ELR (cell line): ENCODE measurements at regions not wholly inside any gene's neighbourhood (a gene's known extent, or its start where the extent isn't known, plus 50 kb on each side); places are given as distances from the start of the nearest gene placed in this dataset.

Source experiments
- DNase-seq: peaks from one replicate; pipeline ENCODE4 v3.0.0-alpha.2; 2015; ENCODE audit warnings: low read depth

DNA sequence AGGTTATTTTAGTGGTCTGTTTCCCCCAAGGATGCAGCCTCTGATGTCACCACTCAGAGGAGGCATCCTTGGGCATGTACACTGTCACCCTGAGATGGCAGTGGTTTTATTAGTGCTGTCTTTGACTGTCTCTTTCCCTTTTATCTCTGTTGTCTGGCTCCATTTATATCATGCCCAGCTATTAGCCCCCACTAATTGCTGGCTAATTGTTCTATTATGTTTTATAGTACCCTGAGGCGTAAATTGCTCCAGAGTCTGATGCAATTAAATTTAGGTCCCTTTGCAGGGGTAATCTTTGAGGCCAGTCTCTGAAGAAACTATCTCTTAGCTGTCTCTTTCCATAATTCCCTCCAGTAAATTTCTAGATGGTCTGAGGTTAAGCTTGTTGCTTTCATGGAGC is 301.0 kb upstream of the KLHL29 start:
- no peak for DNase-seq

DNA sequence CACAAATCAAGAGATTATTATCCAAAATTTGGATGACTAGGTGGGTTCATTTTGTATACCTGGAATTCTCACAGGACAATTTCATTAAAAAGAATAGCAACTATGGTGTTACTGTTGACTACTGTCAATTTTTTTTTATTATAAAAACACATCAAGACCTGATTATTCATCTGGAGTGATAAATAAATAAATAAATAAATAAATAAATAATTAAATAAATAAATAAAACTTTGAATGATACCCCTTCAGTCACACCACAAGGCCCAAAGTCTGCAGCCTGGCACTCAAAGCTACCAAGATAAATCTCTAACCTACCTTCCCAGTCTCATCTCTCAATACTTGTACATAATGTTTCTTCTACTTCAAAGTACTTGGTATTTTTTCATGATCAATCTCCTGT is 294.0 kb upstream of the KLHL29 start:
- DNase-seq = no peak

DNA sequence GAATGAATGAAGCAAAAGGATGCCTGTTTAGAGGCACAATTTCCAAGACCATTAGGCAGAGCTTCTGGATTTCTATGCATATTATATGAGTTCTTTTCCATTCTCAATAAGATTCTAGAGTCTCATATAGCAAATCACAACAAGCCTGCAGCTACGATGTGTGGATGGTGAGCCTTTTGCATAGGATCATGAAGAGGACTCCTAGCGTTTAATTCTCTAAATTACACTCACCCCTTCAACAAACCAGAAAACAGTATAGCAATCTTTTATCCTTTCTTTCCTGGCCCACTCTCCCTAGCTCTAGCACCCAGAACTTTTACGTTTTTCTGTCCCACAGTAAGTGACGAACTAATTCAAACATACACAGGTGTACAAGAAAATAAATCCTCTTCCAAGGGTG is 293.1 kb upstream of the KLHL29 start:
- DNase-seq = no peak

DNA sequence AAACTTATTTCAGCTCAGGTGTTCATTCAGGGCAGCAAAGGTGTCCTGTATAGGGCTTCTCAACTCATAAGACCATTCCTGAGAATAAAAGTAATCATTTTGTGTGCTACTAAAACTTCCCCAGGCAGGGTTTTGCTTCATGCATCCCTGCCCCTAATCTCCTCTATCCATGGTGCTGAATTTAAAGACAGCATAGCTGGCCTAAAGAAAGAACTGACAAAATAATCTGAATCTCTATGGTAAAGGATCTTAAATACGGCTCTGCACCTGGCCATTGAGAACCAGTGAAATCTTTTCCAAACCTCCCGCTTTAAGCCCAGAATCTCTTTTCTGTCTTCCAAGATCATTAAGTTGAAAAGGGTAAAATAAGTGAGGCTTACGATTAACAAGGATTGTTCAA is 292.1 kb upstream of the KLHL29 start:
- DNase-seq = peak; percentile 10

DNA sequence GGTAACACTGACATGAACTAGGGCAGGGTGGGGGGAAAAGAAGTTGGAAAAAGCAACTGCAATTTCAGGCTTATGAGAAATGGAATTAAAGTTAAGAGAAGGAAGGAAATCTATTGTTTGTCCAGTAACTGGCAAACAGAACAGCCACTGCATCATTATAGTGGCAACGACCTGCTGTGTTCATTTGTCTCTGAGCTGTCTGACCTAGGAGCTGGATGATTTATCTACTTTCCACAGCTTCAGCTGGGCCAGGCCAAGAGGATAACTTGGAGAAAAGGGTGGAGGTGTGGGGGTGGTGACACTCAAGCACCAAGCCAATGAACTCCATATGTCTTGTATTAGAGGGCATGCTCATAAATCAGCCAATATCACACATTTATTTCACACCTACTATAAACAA is 291.5 kb upstream of the KLHL29 start:
- no peak for DNase-seq

DNA sequence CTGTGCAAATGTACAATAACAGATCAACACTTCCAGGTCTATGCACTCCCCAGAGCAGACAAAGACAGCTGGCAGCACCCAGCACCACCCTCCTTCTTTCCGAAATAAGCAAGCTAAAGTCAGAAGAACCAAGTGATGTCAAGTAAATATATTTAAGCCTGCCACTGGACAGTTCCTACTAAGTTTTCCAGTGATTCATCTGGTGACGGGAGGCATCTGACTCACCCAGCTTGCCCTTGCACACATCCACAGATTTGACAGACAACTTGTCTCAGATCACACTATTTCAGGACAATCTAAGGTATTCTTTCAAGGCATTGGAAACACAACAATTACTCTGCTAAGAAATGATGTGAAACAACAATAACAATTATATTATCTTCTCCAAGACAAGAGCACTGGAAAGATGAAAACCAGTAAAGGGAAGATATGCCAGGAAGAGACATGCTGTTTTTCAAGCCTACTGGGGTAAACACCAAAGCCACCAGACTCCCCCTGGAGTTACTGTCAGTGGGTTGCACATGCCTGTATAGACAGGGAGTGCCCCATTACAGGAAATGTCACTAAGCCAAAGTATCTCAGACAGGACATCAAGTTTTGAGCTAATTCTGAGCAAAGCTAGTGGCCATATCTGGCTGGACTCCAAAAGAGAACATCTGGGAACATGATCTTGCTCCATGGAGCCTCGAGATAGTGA is 287.9 kb upstream of the KLHL29 start:
- DNase-seq = no peak

DNA sequence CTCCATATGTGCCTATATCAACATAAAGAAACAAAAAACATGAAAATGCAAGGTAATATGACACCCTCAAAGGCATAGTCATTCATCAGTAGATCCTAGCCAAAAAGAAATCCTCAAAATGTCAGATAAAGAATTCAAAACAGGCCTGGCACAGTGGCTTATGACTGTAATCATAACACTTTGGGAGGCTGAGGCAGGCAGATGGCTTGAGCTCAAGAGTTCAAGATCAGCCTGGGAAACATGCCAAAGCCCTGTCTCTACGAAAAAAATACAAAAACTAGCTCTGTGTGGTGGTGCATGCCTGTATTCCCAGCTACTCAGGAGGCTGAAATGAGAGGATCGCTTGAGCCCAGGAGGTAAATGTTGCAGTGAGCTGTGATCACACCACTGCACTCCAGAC is 284.6 kb upstream of the KLHL29 start:
- no peak for DNase-seq

DNA sequence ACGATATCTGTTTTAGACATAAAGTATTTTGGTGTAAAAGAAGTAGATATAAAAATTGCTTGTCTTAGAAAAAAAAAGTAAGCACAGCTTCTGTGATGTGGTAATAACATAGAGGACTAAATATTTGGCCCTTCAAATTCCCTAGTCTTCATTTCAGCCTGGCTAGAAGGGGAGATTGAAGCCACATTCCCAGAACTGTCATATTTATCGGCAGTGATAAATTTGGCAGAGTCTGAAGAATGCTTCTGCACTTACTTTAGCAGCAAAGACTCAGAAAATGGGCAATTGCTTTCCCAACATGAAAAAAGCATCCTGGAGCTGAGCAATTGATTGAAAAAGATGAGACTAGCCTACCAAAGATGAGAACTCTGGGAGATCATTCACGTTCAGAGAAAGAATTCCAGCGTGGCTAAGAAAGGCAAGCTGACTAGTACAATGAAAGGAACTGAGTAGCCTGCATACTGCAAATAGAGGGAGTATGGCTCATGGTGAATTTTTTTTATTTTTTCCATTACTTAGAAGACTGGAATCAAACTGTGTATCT is 278.7 kb upstream of the KLHL29 start:
- no peak for DNase-seq

DNA sequence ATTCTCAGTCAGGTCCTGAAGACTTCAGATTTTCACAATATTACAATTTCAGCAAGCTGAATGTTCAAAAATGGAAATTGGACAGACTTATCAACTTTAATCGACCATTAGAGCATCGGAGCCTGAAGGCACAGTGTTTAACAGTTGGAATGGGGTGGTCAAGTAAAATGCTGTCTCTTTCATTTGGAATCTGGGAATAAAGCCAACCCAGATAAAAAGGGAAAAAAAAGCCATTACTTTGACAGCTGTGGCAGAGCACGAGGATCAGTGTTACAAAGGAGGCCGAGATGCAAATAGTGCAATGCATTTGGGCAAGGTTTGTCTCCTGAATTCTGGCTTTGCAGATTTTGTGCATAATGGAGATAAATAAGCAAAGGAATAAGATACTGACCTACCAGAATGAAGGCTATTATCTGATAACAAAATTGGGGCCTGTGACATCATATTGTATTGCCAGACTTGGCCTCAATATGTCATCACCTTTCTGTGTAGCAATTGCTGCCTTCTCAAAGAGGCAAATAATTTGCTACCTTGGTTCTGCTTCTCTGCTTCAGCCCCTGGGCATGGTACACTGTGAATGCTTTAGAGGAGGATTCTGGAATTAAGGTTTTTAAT is 277.5 kb upstream of the KLHL29 start:
- no peak for DNase-seq

DNA sequence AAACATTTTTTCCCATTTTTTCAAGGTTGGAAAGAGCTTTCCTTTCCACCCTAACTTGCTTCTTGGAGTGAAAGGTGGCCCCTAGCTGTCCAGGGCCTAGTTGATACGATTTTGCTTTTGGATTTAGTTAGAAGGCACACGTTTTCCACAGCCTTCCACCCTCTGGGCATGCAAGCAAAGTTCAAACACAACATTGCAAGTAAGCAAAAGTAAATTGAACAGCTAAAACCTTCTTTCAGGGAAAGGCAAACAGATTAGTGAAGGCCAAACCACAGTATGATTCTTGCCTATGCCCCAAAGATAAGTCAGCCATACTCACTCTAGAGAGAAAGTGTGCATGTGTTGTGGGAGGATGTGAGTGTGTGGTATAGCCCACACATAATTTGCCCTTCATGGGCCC is 273.7 kb upstream of the KLHL29 start:
- no peak for DNase-seq

DNA sequence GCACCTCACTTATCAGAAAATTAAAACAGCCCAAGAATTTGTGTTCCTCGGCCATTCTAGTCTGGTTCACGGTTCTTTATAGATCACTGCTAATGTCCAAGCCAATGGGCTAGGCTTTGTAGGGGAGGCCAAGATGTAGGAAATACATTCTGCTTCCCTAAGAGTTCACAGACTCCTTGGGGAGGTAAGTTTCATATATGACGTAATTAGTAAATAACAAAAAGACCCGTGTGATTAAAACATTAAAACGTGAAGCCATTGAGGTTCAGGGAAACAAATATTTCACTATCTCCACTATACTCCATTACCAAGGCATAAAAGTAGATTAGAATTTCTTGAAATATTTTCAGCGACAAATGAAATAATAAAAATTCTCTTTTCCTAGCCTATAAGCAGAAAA is 272.5 kb upstream of the KLHL29 start:
- DNase-seq = no peak

DNA sequence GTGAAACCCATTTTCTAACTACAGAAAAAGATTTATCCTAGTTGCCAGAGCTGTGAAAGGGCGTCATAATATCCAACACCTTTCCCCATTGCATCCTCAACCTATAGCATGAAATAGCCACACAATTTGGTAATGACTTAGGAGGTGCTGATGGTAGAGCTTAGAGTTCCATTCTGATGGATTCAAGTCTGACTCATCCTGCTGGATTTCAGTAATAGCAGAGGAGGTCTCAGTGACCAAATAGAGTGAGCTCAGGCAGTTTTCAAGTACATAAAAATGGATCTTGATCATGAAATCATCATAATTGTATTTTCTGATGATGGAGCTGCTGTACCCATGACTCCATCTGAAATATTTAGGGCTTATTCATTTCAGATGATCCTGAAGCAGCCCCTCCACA is 270.7 kb upstream of the KLHL29 start:
- DNase-seq = no peak

DNA sequence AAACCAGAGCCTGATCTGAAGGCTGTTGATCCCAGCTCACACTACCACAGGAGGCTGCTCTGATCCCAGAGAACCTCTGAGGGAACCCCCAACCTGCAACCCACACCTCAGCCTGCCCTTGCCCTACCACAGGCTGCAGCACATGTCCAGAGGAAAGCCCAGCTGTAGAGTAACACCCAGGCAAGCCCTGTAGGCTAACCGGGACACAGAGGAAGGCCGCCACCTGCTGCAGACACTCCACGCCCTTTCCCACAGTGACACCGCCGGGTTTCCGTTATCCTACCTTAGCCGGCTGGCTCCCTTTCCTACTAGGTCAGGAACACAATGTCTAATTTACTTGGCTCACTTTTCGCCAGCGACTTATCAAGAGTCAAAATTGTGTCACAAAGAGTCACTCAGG is 266.7 kb upstream of the KLHL29 start:
- DNase-seq = no peak

DNA sequence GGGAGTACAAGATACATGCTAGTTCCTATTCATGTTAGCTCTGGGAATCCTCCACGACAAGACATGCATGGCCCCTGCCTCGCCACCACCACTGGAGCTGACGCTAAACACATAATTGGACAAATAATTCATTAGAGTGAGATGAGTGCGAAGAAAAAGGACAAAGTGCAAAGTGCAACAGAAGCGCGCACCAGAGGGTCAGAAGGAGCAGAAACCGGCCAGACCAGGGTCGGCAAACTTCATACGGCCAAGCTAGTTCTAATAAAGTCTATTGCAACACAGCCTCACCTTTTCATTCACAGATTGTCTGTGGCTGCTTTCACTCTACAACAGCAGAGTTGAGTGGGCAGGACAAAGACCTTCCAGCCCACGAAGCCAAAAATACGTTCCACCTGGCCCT is 266.1 kb upstream of the KLHL29 start:
- no peak for DNase-seq

DNA sequence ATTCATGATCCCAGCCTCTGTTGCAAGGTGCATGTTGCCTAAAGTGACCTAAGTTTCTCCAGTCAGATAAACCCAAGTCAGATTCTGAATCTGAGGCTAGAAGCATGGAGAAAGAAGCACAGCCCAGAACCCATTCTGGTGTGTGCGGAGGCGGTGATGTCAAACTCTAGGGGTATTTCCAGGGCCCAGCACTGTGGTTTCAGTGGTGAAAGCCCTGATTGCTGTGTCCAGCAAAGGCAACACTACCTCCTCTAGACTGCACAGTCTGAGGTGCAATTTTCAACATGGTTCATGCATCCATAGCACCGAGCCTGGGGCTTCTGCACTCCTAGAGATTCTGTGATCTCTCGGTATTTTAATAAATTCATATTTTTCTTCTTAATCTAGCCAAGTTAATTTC is 264.8 kb upstream of the KLHL29 start:
- DNase-seq = no peak

DNA sequence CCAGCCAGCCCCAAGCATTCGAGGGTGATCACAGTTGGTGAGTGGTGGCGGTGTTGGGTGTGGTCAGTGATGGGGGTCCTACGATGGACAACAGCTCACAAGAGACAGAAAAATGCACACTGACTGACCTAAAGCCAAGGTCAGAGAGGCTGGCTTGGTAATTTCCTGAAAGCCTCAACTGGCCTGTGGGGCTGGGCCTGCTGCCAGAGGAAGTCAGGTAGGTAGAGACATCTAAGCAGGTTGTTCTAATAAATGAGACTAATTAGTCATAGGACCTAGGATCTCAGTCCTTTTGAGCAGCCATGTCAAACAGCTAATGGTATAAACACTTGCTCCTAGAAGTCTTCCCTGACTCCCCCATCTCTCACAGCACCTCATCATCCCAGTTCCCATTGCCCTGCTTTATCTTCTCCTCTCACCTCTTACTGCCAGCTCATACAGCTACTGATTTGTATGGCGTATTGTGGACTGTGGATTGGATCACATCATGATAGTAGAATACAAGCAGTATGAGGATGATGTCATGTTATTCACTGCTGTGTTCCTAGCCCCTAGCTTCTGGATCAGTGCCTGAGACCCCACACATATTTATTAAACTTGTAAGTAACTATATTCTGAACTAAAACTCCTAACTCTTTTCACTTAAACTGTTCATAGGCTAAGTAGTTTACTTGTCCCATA is 262.9 kb upstream of the KLHL29 start:
- no peak for DNase-seq

DNA sequence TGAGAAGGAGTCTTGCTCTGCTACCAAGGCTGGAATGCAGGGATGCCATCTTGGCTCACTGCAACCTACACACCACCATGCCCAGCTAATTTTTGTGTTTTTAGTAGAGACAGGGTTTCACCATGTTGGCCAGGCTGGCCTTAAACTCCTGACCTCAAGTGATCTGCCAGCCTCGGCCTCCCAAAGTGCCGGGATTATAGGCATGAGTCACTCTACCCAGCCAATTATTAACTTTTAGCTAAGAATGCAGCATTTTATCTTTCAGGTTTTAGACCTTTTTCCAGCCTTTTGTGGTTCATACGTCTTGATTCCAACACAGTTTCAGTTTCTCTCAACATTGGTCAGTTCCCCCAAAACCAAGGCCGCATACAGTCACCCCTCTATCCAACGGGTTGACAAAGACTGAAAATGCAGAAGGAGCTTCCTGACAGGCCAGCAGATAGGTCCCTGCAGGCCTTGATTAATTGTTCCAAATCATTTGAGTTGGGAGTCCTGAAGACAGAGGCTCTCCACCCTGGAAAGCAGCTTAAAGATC is 262.2 kb upstream of the KLHL29 start:
- DNase-seq = no peak

DNA sequence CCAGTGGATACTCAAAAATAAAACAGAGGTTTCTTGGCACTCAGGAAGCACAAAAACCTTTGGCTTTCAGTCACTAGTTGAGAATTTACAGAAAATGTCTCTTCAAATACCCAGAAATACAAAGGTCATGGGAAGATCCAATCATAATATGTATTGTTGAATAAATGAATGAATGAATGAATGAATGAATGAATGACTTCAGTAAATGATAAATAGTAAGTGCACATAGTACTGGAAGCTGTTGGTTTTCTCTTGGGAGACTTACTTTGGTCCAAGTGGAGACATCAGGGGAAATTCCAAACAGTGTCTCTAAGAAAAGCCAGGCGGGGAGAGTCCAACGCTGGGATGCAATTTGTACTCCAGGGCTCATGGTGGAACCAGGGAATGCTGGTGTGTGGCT is 261.3 kb upstream of the KLHL29 start:
- DNase-seq = no peak

DNA sequence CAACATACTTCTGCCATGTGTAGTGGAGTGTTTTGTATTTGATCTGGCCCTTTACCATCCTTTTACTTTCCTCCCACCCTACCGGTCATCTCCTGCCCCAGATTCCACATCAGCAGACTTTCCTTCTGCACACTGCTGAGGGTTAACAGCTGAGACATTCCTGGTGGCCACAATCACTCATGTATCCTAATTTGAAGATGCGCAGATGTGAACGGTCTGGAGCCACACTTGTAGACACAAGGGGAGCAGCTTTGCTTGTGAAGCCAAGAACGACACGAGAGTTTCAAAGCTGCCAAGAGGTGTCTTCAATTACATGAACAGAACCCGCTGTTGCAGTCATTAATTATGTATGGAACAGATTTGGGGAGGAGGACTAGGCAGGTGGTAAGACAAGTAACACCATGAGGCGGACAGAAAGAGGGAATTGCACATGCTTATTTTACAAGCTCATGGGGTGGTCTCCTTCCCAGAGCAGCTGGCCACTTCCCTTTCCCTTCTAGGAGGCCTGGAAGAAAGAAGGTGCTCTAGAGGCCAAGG is 260.7 kb upstream of the KLHL29 start:
- no peak for DNase-seq

DNA sequence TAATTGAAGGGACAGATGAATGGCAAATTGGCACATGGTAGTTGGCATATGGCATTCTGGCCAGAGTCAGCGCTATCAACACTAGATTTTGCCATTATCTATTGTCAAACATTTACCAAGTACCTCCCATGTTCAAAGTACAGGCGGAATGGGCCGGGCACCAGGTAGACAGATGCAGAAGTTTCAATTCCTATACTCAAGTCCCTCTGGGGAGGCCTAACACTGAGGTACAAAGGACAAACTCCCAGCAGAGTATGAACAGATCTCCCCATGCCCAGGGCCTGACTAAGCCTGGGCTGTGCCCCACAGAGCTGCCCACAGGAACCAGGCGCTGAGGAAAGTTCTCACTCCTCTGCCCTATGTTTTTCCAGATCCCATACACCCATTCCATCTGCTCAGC is 257.5 kb upstream of the KLHL29 start:
- no peak for DNase-seq

DNA sequence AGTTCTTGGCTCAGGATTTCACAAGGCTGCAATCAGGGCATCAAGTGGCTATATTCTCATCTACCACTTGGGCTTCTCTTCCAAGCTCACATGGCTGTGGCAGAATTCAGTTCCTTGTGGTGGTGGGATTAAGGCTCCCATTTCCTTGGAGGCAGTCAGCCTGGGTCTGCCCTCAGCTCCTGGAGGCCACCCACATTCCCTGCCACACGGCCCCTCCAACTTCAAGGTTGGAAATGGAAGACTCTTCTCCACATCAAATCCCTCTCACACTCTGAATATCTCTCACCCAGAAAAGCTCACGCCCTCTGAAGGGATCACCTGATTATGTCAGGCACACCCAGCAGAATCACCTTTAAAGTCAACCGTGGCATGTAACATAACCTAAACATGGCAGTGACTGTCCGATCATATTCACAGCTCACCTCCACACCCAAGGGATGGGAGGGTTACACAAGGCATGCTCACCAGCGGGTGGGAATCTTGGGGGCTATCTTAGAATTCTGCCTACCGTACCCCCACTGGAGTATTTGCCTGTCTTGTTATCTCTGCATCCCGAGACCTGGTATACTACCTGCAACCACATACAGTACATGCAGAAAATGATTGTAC is 256.2 kb upstream of the KLHL29 start:
- no peak for DNase-seq

DNA sequence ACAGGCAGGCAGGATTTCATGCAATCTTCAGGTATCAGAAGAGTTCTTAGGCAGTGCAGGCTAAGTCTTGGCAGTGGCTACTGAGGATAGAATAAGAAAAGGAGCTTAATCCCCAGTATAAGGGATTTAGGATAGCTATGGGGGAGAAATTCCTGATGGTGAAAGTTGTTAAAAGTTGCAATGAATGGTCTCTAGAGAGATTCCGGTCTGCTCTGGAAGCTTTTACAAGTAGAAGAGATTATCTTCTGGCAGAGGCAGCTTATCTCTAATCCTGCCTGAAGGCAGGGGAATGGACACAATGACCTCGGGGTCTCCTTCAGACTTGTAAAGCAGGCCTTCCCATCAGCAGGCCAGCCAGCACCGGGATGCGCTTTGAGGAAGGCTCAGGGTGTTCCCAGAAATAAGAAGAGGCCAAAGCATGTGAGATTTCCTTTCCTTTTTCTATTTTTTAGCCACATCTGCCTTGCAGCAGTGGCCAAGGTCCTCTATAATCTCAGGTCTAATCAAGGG is 253.9 kb upstream of the KLHL29 start:
- no peak for DNase-seq
